RWPE1 (cell line): ENCODE measurements at regions not wholly inside any gene's neighbourhood (a gene's known extent, or its start where the extent isn't known, plus 50 kb on each side); places are given as distances from the start of the nearest gene placed in this dataset.

Source experiments
- CTCF ChIA-PET: fragments of 350-600 bp; sonication (Branson Sonifier 250); formaldehyde crosslinking; extraction: SDS; loops from one replicate; lab custom pipeline; 2021; lab: Yijun Ruan, JAX
- POLR2A ChIA-PET: fragments of 400-600 bp; formaldehyde crosslinking; extraction: SDS; loops from one replicate; lab custom pipeline; 2020; ENCODE audit warnings: antibody characterized with exemption; ENCODE audit not compliant: low non-redundant PET; lab: Yijun Ruan, JAX
- DNase-seq: peaks from one replicate; pipeline ENCODE4 v3.0.0; 2012; ENCODE audit warnings: low spot score
- H3K27ac ChIP-seq: fragments of 450-650 bp; 2 replicates; pipeline ENCODE4 v1.5.1; 2017
- CTCF ChIP-seq: fragments of 450-650 bp; conservative IDR thresholded peaks from 2 replicates; pipeline ENCODE4 v1.5.1; 2017; ENCODE audit warnings: low read depth, mild to moderate bottlenecking

DNA sequence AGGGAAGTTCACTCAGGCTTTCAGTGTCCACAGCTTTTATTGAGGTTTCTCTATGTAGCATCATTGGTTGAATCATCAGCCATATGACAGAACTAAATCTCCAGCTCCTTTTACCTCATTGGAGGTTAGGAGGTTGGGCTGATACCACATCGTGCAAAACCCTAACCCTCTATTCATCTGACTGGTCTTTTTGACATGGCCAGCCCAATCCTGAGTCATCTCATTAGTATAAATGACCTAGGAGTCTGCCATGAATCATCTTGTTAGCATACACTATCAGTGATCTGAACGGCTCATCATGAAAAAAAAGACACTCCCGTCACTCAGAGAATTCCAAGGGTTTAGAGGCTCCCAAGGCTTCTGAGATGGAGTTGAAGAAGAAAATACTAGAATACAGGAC is 669.8 kb upstream of the POT1 start:
- ChIA-PET POLR2A (no interaction called here), CTCF (no interaction called here)
- no peak overlapping the region for H3K27ac ChIP-seq
- no peak for TF ChIP-seq CTCF
- DNase-seq = no peak

DNA sequence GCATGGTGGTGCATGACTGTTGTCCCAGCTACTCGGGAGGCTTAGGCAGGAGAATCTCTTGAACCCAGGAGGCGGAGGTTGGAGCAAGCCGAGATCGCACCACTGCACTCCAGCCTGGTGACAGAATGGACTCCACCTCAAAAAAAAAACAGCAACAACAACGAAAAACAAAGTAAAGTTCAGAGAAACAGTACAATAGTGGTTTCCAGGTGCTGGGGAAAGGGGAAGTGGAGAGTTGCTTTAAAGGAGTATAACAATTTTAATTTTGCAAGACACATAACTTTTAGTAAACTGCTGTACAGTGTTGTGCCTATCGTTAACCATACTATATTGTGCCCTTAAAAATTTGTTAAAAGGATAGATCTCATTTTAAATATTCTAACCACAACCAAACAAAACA is 662.7 kb upstream of the POT1 start:
- ChIA-PET CTCF (no interaction called here), POLR2A (no interaction called here)
- H3K27ac ChIP-seq = no peak overlapping the region
- DNase-seq = no peak
- TF ChIP-seq CTCF = no peak

GRCh38 chr7:125573126-125573525 is 643.5 kb upstream of the POT1 start:
- CTCF ChIA-PET = no interaction called here
- DNase-seq = no peak
- no peak for TF ChIP-seq CTCF
- POLR2A ChIA-PET = no interaction called here
- no peak overlapping the region for H3K27ac ChIP-seq

DNA sequence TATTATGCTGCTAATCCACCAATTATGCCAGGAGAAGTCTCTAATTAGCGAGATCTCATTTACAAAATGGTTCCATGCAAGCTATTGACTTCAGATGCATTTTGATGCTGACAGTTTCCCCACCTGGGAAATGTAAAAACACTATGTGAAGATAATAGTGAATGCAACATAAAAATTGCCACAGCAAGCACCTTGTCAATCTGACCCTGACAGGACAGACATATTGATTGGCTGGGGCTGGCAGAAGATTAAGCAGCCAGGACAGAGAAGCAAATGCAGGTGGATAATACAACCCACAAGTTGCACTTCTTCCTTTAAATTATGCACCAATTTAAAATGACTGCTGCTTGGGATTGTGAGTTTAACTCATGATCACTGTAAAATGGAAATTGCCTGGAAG is 642.8 kb upstream of the POT1 start:
- no peak for DNase-seq

GRCh38 chr7:125568799-125569198 is 639.2 kb upstream of the POT1 start:
- CTCF ChIA-PET = no interaction called here

More for the DNA sequence above, 642.8 kb upstream of the POT1 start:
- CTCF ChIA-PET = no interaction called here
- TF ChIP-seq CTCF = no peak
- POLR2A ChIA-PET = no interaction called here
- H3K27ac ChIP-seq = no peak overlapping the region

GRCh38 chr7:125567686-125568085 is 638.1 kb upstream of the POT1 start:
- ChIA-PET CTCF (interaction anchor here (0.7 kb wide), 1 partner anchor 63 kb away, joined by 3 read pairs; no protein-coding TSS in a partner anchor), POLR2A (no interaction called here)
- no peak overlapping the region for H3K27ac ChIP-seq
- no peak for DNase-seq
- TF ChIP-seq CTCF = no peak

More at GRCh38 chr7:125568799-125569198, 639.2 kb upstream of the POT1 start:
- no peak for TF ChIP-seq CTCF
- POLR2A ChIA-PET = no interaction called here
- H3K27ac ChIP-seq = no peak overlapping the region
- DNase-seq = no peak
